ENCODE measurements at regions not wholly inside any gene's neighbourhood (a gene's known extent, or its start where the extent isn't known, plus 50 kb on each side); places are given as distances from the start of the nearest gene placed in this dataset.

- DNase-seq (ENCODE audit: low read depth) = no peak
Measured at GRCh38 chr12:45102818-45103217, 51.9 kb upstream of the DBX2 start.

- no peak for DNase-seq (ENCODE audit: low read depth)
Measured at GRCh38 chr12:45105996-45106395, 55.1 kb upstream of the DBX2 start.

DNA sequence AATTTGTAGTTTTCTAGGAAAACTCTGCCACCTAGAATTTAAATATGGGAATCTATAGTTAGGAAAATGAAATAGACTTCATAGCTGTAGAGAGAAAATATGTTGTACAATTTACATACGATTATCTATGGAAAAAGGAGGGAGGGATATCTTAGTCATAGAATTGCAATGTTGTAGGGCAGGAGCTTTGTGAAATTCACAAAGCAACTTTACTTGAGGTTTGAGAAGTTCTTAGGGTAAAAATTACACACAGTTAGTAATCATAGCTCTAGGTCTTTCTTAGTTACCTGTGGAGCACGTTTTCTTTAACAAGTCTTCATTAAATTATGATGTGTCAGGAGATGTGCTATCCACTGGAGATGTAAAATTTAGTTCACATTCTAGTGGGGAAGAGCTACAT is 61.4 kb upstream of the DBX2 start:
- DNase-seq (ENCODE audit: low read depth) = no peak

GRCh38 chr12:45121224-45121623 is 70.3 kb upstream of the DBX2 start:
- DNase-seq (ENCODE audit: low read depth) = no peak

DNA sequence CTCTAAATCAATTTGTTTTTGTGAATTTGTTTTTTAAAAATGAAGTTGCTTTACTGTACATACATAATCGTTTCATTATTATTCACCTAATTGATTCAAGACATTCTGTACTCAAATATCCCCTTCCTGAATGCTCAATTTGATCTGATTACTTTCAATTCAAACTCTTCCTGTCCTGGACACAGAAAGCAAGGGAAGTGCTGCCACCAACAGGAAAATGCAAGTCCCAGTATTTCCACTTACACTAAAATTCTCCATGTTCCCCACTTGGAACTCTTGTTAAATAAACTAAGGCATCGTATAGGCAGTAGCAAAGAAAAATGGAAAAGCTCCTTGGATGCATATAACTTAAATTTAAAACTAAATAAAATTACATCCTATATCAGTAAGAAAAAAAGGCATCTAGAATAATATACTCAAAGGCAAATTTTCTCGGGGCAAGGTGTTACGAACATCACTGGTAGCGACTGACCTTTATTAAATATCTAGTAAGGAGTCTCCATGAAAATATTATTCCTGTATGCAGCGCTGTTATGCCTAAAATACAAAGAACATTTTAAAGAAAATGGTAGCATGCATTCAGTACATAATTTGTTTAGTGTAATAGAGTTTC is 72.0 kb upstream of the DBX2 start:
- DNase-seq (ENCODE audit: low read depth) = no peak

DNA sequence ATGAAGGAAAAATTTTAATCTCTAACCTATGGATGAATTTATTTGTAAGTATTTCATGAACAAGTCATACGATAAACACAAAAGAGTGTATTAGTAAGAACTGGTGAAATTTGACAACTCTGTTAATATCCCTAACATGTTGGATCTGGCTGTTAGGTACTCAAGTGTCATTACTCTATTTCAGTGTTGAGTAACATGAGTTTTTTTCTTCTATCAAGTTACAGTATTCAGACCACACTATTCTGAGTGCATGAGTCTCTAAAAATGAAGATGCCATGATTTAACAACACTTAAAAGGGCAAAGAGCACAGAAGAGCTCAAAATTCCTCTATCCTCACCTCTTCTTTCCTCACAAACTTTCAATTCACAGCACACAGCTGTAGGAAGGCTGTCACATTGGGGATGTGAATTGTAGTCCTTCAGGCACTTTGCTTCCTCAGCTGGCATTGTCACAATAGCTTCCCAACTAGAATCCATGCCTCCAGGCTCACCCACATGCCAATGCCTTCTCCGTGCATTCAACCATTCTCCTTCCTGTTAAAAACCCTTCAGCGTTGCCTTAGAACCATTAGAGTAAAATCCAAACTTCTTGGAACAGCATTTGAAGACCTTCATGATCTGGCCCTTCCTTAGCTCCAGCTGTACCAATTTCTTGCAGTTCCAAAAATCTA is 73.7 kb upstream of the DBX2 start:
- DNase-seq (ENCODE audit: low read depth) = no peak

DNA sequence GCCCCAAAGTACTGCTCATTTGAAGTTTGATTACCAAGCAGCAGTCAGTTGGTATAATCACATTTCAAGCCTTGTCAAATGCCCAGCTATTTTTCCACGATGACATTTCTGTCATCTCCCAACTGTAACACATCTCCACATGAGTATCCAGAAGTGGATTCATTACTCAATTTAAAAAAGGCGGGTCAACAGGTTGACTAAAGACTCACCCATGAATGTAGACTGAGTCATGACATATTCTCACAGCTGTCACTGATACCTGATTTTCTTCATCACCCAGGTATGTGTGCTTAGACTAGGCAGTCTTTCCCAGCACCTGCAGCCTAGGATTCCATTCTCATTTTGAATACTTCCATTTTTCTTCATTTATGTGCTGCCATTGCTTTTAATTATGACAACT is 75.1 kb upstream of the DBX2 start:
- DNase-seq (ENCODE audit: low read depth) = no peak

GRCh38 chr12:45128637-45129036 is 77.7 kb upstream of the DBX2 start:
- no peak for DNase-seq (ENCODE audit: low read depth)

- DNase-seq (ENCODE audit: low read depth) = peak; percentile 2
Measured at GRCh38 chr12:45130881-45131281, 80.0 kb upstream of the DBX2 start.

- DNase-seq (ENCODE audit: low read depth) = no peak
Measured at GRCh38 chr12:45131506-45131905, 80.6 kb upstream of the DBX2 start.

DNA sequence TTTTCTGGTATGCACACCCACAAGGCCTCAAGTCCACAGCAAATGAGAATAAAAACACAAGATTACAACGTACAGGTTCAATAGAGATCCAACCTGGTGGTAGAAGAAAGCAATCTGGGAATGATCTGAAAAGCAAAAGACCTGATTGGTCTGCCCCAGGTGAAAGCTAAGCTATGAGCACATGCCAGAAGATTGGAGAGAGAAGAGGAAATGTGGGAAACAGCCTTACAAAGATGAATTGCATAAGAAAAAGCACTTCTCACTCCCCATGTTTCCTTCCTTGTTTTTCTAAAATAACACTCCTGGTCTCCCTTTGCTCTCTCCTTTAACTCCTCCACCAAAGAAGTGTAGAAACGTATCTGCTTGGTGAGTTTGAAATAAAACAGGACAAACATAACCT is 77.3 kb upstream of the ANO6 start:
- DNase-seq (ENCODE audit: low read depth) = no peak

DNA sequence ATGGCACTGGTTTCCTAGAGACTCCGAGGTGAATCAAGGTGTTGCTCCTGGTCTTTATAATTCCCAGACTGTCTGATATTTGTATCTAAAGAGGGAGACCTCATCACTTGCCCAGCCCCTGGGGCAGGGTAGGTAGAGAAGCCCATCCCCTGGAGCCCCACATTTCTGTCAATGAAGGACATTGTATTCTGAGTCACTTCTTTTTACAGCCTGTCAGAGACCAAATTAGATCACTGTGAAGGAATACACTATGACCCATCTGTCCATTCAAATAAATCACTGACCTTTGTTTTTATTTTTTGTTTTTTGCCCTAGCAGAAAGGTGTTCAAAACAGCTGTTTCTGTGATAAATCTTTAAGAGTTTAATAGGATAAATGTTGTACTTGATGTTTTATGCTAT is 67.9 kb upstream of the ANO6 start:
- DNase-seq (ENCODE audit: low read depth) = no peak

DNA sequence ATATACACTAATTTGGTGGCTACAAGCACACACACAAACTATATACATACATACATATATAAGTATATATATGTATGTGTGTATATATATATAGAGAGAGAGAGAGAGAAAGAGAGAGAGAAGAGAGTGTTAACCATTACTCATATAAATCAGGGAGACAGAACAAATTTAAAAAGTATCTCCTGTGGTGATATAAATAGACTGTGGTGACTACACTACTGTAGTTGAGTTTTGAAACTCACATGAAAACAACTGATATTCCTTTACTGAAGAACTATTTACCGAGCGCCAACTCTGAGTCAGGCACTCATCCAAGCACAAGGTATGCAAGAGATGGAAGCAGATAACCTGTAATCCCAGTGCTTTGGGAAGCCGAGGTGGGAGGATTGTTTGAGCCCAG is 67.3 kb upstream of the ANO6 start:
- no peak for DNase-seq (ENCODE audit: low read depth)

GRCh38 chr12:45165284-45165683 is 50.6 kb upstream of the ANO6 start:
- no peak for DNase-seq (ENCODE audit: low read depth)

- no peak for DNase-seq (ENCODE audit: low read depth)
Measured at GRCh38 chr12:45166056-45166455, 49.8 kb upstream of the ANO6 start.
